C4-2B (cell line): ENCODE measurements at regions not wholly inside any gene's neighbourhood (a gene's known extent, or its start where the extent isn't known, plus 50 kb on each side); places are given as distances from the start of the nearest gene placed in this dataset.

Experiments
- ZFX ChIP-seq: fragments of 450-650 bp; IDR thresholded peaks from 2 replicates; pipeline ENCODE4 v1.6.1; 2017
- TF ChIP-seq, protein P1 (sequence below): fragments of 450-650 bp; conservative IDR thresholded peaks from 2 replicates; pipeline ENCODE4 v1.5.1; 2017; ENCODE audit warnings: mild to moderate bottlenecking

- no peak for TF ChIP-seq ZFX
- TF ChIP-seq, protein P1, sequence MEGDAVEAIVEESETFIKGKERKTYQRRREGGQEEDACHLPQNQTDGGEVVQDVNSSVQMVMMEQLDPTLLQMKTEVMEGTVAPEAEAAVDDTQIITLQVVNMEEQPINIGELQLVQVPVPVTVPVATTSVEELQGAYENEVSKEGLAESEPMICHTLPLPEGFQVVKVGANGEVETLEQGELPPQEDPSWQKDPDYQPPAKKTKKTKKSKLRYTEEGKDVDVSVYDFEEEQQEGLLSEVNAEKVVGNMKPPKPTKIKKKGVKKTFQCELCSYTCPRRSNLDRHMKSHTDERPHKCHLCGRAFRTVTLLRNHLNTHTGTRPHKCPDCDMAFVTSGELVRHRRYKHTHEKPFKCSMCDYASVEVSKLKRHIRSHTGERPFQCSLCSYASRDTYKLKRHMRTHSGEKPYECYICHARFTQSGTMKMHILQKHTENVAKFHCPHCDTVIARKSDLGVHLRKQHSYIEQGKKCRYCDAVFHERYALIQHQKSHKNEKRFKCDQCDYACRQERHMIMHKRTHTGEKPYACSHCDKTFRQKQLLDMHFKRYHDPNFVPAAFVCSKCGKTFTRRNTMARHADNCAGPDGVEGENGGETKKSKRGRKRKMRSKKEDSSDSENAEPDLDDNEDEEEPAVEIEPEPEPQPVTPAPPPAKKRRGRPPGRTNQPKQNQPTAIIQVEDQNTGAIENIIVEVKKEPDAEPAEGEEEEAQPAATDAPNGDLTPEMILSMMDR = no peak
These were observed 299.3 kb downstream of the BRD1 start for GRCh38 chr22:49528420-49528720.
